PC-9 (cell line): ENCODE measurements at regions not wholly inside any gene's neighbourhood (a gene's known extent, or its start where the extent isn't known, plus 50 kb on each side); places are given as distances from the start of the nearest gene placed in this dataset.

ENCODE experiments used
- EZH2 ChIP-seq: fragments of 200-600 bp; sonication (generic); IDR thresholded peaks from 2 replicates; pipeline ENCODE4 v1.8.0; 2017; ENCODE audit warnings: antibody characterized with exemption, low read depth
- TF ChIP-seq, protein P1 (sequence below): fragments of 200-600 bp; sonication (generic); conservative IDR thresholded peaks from 2 replicates; pipeline ENCODE4 v1.6.1; 2017; ENCODE audit warnings: mixed run types, antibody characterized with exemption, mild to moderate bottlenecking, moderate library complexity

DNA sequence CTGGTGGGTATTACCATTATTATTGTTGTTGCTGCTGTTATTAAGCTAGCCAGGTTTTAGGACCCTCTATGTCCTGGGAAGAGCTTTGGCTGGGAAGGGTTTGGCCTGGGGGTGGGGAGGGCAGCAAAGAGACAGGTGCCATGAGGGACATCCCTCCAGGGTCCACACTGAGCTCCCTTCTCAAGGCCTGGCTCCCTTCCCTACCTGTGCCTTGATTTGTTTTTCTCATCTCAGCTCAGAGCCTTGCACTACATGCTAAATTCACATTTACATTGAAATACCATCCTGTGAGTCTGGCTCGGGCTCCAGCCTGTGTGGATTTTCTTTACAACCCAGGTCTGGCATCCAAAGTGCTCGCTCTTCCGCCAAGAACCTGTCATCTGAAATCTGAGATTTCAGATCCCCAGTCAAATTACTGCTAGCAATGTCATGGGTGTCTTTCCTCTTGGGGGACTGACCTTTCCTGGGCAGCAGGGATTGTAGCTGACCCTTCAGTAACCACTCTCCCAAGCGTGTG lies 536.3 kb downstream of the PTPRU start:
- TF ChIP-seq, protein P1, sequence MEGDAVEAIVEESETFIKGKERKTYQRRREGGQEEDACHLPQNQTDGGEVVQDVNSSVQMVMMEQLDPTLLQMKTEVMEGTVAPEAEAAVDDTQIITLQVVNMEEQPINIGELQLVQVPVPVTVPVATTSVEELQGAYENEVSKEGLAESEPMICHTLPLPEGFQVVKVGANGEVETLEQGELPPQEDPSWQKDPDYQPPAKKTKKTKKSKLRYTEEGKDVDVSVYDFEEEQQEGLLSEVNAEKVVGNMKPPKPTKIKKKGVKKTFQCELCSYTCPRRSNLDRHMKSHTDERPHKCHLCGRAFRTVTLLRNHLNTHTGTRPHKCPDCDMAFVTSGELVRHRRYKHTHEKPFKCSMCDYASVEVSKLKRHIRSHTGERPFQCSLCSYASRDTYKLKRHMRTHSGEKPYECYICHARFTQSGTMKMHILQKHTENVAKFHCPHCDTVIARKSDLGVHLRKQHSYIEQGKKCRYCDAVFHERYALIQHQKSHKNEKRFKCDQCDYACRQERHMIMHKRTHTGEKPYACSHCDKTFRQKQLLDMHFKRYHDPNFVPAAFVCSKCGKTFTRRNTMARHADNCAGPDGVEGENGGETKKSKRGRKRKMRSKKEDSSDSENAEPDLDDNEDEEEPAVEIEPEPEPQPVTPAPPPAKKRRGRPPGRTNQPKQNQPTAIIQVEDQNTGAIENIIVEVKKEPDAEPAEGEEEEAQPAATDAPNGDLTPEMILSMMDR = no peak
- no peak for TF ChIP-seq EZH2
